ENCODE measurements at regions not wholly inside any gene's neighbourhood (a gene's known extent, or its start where the extent isn't known, plus 50 kb on each side); places are given as distances from the start of the nearest gene placed in this dataset.

- TF ChIP-seq CTCF (IDR thresholded peaks at IDR 0.05) (no peak), NR2C2 (CRISPR knock-in tag; IDR thresholded peaks at IDR 0.05) (no peak), ZNF263 (CRISPR knock-in tag; IDR thresholded peaks at IDR 0.05; ENCODE audit: low read depth) (no peak), GTF2I (CRISPR knock-in tag; conservative IDR thresholded peaks at IDR 0.05) (no peak), ZNF425 (CRISPR knock-in tag; conservative IDR thresholded peaks at IDR 0.05) (no peak), GABPB1 (CRISPR knock-in tag; IDR thresholded peaks at IDR 0.05) (no peak), ATF6 (CRISPR knock-in tag; IDR thresholded peaks at IDR 0.05) (no peak), MAX (CRISPR knock-in tag; IDR thresholded peaks at IDR 0.05) (no peak), EMX1 (CRISPR knock-in tag; IDR thresholded peaks at IDR 0.05) (no peak), CDX4 (CRISPR knock-in tag; IDR thresholded peaks at IDR 0.05; ENCODE audit: borderline replicate concordance) (no peak), ETV6 (CRISPR knock-in tag; IDR thresholded peaks at IDR 0.05) (no peak)
Observed at GRCh38 chr2:129882476-129882875, 97.0 kb upstream of the RAB6C start.
